HEK293T (cell line): ENCODE measurements at regions not wholly inside any gene's neighbourhood (a gene's known extent, or its start where the extent isn't known, plus 50 kb on each side); places are given as distances from the start of the nearest gene placed in this dataset.

Experiments
- CTCF ChIA-PET: fragments of 350-600 bp; formaldehyde crosslinking; extraction: SDS; loops from one replicate; lab custom pipeline; 2021; ENCODE audit warnings: antibody characterized with exemption, inconsistent platforms; lab: Yijun Ruan, JAX
- POLR2A ChIA-PET: fragments of 350-600 bp; formaldehyde crosslinking; extraction: SDS; loops from one replicate; lab custom pipeline; 2020; ENCODE audit warnings: antibody characterized with exemption, inconsistent platforms; lab: Yijun Ruan, JAX
- DNase-seq: peaks from one replicate; pipeline ENCODE4 v3.0.0; 2012; ENCODE audit warnings: mixed read lengths; ENCODE audit errors: extremely low spot score
- ARNT ChIP-seq: fragments of 450-650 bp; IDR thresholded peaks from 2 replicates; pipeline ENCODE4 v1.6.1; 2017; ENCODE audit warnings: mild to moderate bottlenecking
- BHLHE40 ChIP-seq: fragments of 450-650 bp; IDR thresholded peaks from 2 replicates; pipeline ENCODE4 v1.6.1; 2016; ENCODE audit warnings: mild to moderate bottlenecking, moderate library complexity, borderline replicate concordance
- CTBP1 ChIP-seq: fragments of 450-650 bp; IDR thresholded peaks from 2 replicates; pipeline ENCODE4 v1.6.1; 2016; ENCODE audit warnings: borderline replicate concordance
- ELF4 ChIP-seq: fragments of 450-650 bp; IDR thresholded peaks from 2 replicates; pipeline ENCODE4 v1.6.1; 2017; ENCODE audit warnings: antibody characterized with exemption
- FOXA1 ChIP-seq: fragments of 450-650 bp; IDR thresholded peaks from 2 replicates; pipeline ENCODE4 v1.6.1; 2016; ENCODE audit warnings: mild to moderate bottlenecking
- FOXK2 ChIP-seq: fragments of 450-650 bp; IDR thresholded peaks from 2 replicates; pipeline ENCODE4 v1.6.1; 2016; ENCODE audit warnings: mild to moderate bottlenecking
- FOXM1 ChIP-seq: fragments of 450-650 bp; IDR thresholded peaks from 2 replicates; pipeline ENCODE4 v1.6.1; 2017; ENCODE audit warnings: mild to moderate bottlenecking, borderline replicate concordance
- HDGF ChIP-seq: fragments of 450-650 bp; IDR thresholded peaks from 2 replicates; pipeline ENCODE4 v1.6.1; 2017; ENCODE audit warnings: antibody characterized with exemption, borderline replicate concordance
- L3MBTL2 ChIP-seq: fragments of 450-650 bp; conservative IDR thresholded peaks from 2 replicates; pipeline ENCODE4 v1.6.1; 2016; ENCODE audit warnings: mild to moderate bottlenecking
- LEF1 ChIP-seq: fragments of 450-650 bp; IDR thresholded peaks from 2 replicates; pipeline ENCODE4 v1.6.1; 2017; ENCODE audit warnings: mild to moderate bottlenecking, borderline replicate concordance
- NFRKB ChIP-seq: fragments of 450-650 bp; IDR thresholded peaks from 2 replicates; pipeline ENCODE4 v1.6.1; 2016; ENCODE audit warnings: mild to moderate bottlenecking, moderate library complexity
- SP1 ChIP-seq: fragments of 450-650 bp; IDR thresholded peaks from 2 replicates; pipeline ENCODE4 v1.6.1; 2017
- SUZ12 ChIP-seq: fragments of 450-650 bp; IDR thresholded peaks from 2 replicates; pipeline ENCODE4 v1.6.1; 2016; ENCODE audit warnings: mild to moderate bottlenecking
- TARDBP ChIP-seq: fragments of 450-650 bp; IDR thresholded peaks from 2 replicates; pipeline ENCODE4 v1.6.1; 2016
- ZNF384 ChIP-seq: fragments of 450-650 bp; IDR thresholded peaks from 2 replicates; pipeline ENCODE4 v1.6.1; 2016
- TF ChIP-seq, protein P1 (sequence below): fragments of 450-650 bp; IDR thresholded peaks from 2 replicates; pipeline ENCODE4 v1.6.1; 2016

DNA sequence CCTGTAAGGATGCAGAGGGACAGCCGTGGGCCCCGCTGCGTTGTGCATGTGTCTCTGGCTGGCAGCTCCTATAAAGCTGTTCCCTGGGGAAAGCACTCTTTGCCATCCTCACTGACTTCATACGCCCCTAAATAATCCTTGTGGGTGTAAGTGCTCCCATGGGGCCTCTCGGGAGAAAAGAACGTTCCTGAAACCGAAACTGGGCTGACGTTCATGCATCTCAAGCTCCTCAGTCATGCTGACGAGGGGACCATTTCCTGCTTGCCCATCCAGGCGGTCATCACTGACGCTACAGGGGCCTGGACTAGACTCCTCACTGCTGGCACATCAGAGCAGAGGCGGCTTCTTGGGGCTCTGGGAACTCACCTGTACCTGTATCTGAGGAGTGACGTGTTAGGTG is 73.1 kb upstream of the USP24 start:
- DNase-seq = no peak
- ChIA-PET POLR2A (no interaction called here), CTCF (no interaction called here)
- TF ChIP-seq FOXA1 (no peak), HDGF (no peak), ARNT (no peak), SP1 (no peak), FOXM1 (no peak), CTBP1 (no peak), FOXK2 (no peak)

DNA sequence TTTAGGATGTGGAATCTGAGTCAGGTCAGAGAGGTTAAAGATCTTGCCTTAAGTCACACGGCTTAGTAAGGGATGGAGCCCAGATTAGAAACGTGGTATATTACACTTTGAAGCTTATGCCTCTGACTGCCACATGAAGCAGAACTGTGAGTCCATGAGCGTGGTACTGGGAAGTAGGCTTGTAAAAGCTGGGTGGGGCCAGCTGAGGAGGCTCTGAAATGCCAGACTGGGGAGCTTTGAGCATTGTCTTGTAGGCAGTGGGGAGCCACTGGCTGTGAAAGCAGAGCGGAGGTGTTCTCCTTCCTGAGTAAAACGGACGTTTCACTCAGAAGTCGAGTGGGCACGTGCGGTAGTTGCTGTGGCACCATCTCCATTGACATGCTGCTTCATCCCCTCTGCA is 72.6 kb upstream of the USP24 start:
- TF ChIP-seq FOXA1 (no peak), FOXK2 (no peak), FOXM1 (no peak), LEF1 (no peak), NFRKB (no peak), ARNT (no peak), SUZ12 (no peak), CTBP1 (no peak), ZNF384 (no peak)
- TF ChIP-seq, protein P1, sequence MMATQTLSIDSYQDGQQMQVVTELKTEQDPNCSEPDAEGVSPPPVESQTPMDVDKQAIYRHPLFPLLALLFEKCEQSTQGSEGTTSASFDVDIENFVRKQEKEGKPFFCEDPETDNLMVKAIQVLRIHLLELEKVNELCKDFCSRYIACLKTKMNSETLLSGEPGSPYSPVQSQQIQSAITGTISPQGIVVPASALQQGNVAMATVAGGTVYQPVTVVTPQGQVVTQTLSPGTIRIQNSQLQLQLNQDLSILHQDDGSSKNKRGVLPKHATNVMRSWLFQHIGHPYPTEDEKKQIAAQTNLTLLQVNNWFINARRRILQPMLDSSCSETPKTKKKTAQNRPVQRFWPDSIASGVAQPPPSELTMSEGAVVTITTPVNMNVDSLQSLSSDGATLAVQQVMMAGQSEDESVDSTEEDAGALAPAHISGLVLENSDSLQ = no peak
- DNase-seq = no peak
- ChIA-PET CTCF (no interaction called here), POLR2A (no interaction called here)

DNA sequence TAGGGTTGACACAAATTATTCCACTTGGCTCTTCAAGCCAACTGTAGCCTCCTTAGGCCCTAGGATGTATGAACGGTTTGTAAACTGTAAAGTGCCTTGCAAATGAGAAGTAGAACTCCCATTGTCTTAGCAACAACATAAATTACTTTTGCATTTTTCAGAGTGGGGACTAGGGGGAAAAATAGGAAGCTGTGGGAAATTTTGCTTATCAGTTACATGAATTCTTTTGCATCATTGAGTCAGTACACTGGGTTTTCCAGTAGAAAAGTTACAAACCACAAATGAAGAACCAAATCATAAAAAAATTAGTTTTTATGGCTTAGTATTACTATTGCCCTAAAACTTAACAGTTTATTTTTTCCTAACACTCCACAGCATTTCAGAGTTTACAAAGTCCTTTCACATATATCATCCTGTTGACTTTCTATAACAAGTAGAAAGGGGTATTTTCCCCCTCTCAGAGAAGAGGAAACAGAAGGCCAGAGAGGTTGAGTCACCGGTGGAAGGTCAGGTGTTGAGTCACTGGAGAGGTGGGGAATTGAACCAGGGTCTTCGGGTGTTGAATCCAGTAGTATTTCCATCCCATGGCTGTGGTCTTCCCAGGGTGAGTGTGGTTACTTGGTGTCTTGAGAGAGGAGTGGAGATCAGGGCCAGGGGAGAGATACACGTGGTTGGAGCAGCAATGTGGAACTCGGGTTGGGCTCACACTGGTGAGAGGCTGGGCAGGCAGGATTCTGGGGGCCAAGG is 71.9 kb upstream of the USP24 start:
- DNase-seq = no peak
- CTCF ChIA-PET = no interaction called here
- TF ChIP-seq SP1 (no peak), FOXA1 (no peak), TARDBP (no peak), FOXK2 (no peak), BHLHE40 (no peak), ARNT (no peak), LEF1 (no peak), FOXM1 (no peak), L3MBTL2 (no peak)
- POLR2A ChIA-PET = no interaction called here

DNA sequence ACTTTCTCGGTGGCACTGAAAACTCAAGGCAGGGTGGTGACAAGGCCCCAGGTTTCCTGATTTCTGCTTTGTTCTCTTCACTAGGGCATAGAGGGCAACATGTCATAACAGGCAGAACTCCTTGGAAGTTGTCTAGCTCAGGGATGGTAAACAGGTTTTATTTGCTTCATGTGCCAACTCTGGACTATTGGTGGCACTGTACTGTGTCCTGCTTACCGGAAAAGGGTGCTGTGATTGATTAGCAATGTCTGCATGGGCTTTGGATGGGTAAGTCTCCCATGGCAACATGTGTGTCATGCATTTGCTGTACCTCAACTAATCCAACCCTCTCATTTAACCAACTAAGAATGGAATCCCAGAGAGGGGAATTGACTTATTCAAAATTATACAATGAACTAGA is 70.7 kb upstream of the USP24 start:
- CTCF ChIA-PET = no interaction called here

DNA sequence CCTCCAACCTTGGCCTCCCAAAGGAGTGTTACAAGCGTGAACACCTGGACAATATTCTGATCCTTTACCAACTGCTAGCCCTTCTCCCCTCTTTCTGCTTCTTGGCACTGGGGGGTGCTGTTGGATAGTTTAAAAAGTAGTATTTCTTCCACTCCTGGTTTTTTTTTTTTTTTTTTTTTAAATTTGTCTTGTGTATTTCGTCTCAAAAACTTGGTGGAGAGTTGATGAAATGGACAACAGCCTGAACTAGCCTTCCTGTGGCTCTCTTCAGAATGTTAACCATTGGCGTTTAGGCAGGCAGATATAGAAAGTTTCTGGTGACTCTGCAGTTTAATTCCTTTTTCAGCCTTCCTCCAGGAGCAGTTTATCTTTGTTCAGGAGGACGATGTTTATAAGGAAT is 69.7 kb upstream of the USP24 start:
- POLR2A ChIA-PET = no interaction called here
- peak; percentile 66 for DNase-seq
- TF ChIP-seq, protein P1 = no peak
- TF ChIP-seq TARDBP (no peak), ZNF384 (peak; percentile 99), CTBP1 (no peak)
- CTCF ChIA-PET = interaction anchor here (0.6 to 1.9 kb wide), 5 partner anchors 53 to 1519 kb away, joined by 3 to 7 read pairs (median 3); no protein-coding TSS in a partner anchor

More for the DNA sequence above, 70.7 kb upstream of the USP24 start:
- TF ChIP-seq FOXM1 (no peak), SP1 (no peak), ARNT (no peak), LEF1 (no peak), FOXA1 (no peak), HDGF (no peak), L3MBTL2 (no peak), CTBP1 (no peak), TARDBP (no peak), FOXK2 (no peak), SUZ12 (no peak), BHLHE40 (no peak), NFRKB (no peak), ZNF384 (no peak), ELF4 (no peak)
- TF ChIP-seq, protein P1 = no peak
- no peak for DNase-seq
- POLR2A ChIA-PET = no interaction called here

DNA sequence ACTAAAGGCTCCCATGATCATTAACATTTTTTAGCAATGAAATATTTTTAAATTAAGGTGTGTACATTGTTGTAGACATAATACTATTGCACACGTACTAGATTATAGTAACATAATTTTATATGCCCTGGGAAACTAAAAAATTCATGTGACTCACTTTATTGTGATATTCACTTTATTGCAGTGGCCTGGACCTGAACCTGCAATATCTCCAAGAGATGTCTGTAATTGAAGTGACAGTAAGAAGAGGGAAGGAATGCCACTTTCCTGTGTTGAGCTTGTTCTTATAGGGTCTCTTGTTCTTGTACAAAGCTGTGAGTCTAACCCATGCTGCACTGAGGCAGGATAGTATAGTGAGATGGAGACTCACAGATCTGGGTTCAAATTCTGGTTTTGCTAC is 66.9 kb upstream of the USP24 start:
- DNase-seq = no peak
- CTCF ChIA-PET = interaction anchor here (0.6 kb wide), 1 partner anchor 566 kb away, joined by 3 read pairs; no protein-coding TSS in a partner anchor
- TF ChIP-seq FOXM1 = no peak
- TF ChIP-seq FOXA1 = no peak
- TF ChIP-seq BHLHE40 = no peak
- TF ChIP-seq FOXK2 = no peak
- TF ChIP-seq, protein P1 = no peak
- no peak for TF ChIP-seq SP1
- TF ChIP-seq NFRKB = no peak
- TF ChIP-seq L3MBTL2 = no peak
- no peak for TF ChIP-seq CTBP1
- TF ChIP-seq LEF1 = no peak
- TF ChIP-seq HDGF = no peak
- TF ChIP-seq TARDBP = no peak
- TF ChIP-seq ARNT = no peak
- no peak for TF ChIP-seq ZNF384
- no peak for TF ChIP-seq ELF4
- TF ChIP-seq SUZ12 = no peak
- POLR2A ChIA-PET = no interaction called here
